NCI-H187 (cell line): ENCODE measurements at regions not wholly inside any gene's neighbourhood (a gene's known extent, or its start where the extent isn't known, plus 50 kb on each side); places are given as distances from the start of the nearest gene placed in this dataset.

Experiments
- DNase-seq, 2 experiments: peaks; one replicate each; lab custom pipeline; 2025; lab: John Stamatoyannopoulos, UW

GRCh38 chr17:69851736-69852135 lies 223.3 kb upstream of the KCNJ16 start:
- no peak for DNase-seq

- no peak for DNase-seq
Observed at GRCh38 chr17:69853541-69854224, 221.3 kb upstream of the KCNJ16 start.

GRCh38 chr17:69854225-69854780 lies 220.7 kb upstream of the KCNJ16 start:
- DNase-seq: no peak

GRCh38 chr17:69856946-69857345 lies 218.1 kb upstream of the KCNJ16 start:
- DNase-seq: no peak

GRCh38 chr17:69857412-69857835 lies 217.6 kb upstream of the KCNJ16 start:
- no peak for DNase-seq

GRCh38 chr17:69858460-69858859 lies 216.6 kb upstream of the KCNJ16 start:
- DNase-seq: no peak

GRCh38 chr17:69860142-69860680 lies 214.8 kb upstream of the KCNJ16 start:
- no peak for DNase-seq

GRCh38 chr17:69864462-69864861 lies 210.6 kb upstream of the KCNJ16 start:
- no peak for DNase-seq

- DNase-seq: no peak
Observed at GRCh38 chr17:69869667-69870066, 205.4 kb upstream of the KCNJ16 start.

- no peak for DNase-seq
Observed at GRCh38 chr17:69870091-69870530, 204.9 kb upstream of the KCNJ16 start.

- DNase-seq: no peak
Observed at GRCh38 chr17:69870751-69871199, 204.2 kb upstream of the KCNJ16 start.

GRCh38 chr17:69871318-69871717 lies 203.7 kb upstream of the KCNJ16 start:
- DNase-seq: no peak

- no peak for DNase-seq
Observed at GRCh38 chr17:69872675-69873262, 202.3 kb upstream of the KCNJ16 start.

GRCh38 chr17:69874175-69874670 lies 200.8 kb upstream of the KCNJ16 start:
- DNase-seq: no peak

GRCh38 chr17:69876757-69877156 lies 198.3 kb upstream of the KCNJ16 start:
- DNase-seq: no peak

GRCh38 chr17:69878661-69879060 lies 196.4 kb upstream of the KCNJ16 start:
- no peak for DNase-seq

GRCh38 chr17:69879576-69879975 lies 195.4 kb upstream of the KCNJ16 start:
- no peak for DNase-seq

GRCh38 chr17:69880591-69881112 lies 194.4 kb upstream of the KCNJ16 start:
- no peak for DNase-seq

- no peak for DNase-seq
Observed at GRCh38 chr17:69882281-69882680, 192.7 kb upstream of the KCNJ16 start.

GRCh38 chr17:69883120-69883519 lies 191.9 kb upstream of the KCNJ16 start:
- no peak for DNase-seq

GRCh38 chr17:69884356-69884755 lies 190.7 kb upstream of the KCNJ16 start:
- DNase-seq: no peak

GRCh38 chr17:69884846-69885245 lies 190.2 kb upstream of the KCNJ16 start:
- no peak for DNase-seq

GRCh38 chr17:69898601-69899000 lies 176.4 kb upstream of the KCNJ16 start:
- DNase-seq: no peak
